HCT116 (cell line): ENCODE measurements at regions not wholly inside any gene's neighbourhood (a gene's known extent, or its start where the extent isn't known, plus 50 kb on each side); places are given as distances from the start of the nearest gene placed in this dataset.

ENCODE experiments used
- ATAC-seq: fragments of 200-7000 bp; cut with Tn5 transposase; 2 replicates; pipeline ENCODE4 v1.9.1; 2020; ENCODE audit warnings: mild to moderate bottlenecking, moderate library complexity
- BruUV-seq: library from RNA; stranded (reverse); fragments of 400-500 nt; replicated peaks from 2 replicates; lab custom pipeline; 2021; lab: Mats Ljungman, UMichigan
- CTCF ChIA-PET: fragments of 300-600 bp; sonication (Branson Sonifier 250); formaldehyde crosslinking; loops from one replicate; lab custom pipeline; 2021; ENCODE audit warnings: antibody characterized with exemption; lab: Charles Lee
- POLR2A ChIA-PET: fragments of 300-600, 350-600 bp; sonication (Branson Sonifier 250); formaldehyde crosslinking; loops from one replicate; lab custom pipeline; 2021; ENCODE audit warnings: antibody characterized with exemption; lab: Charles Lee
- RAD21 ChIA-PET, 2 experiments: fragments of 300-600 bp; sonication (Branson Sonifier 250); formaldehyde crosslinking; loops; one replicate each; lab custom pipeline; 2023; ENCODE audit warnings: low total read pairs in 2 of 2; ENCODE audit not compliant: uncharacterized antibody in 2 of 2, unreplicated experiment in 2 of 2, low non-redundant PET in 1 of 2; lab: Charles Lee
- DNase-seq: peaks from one replicate; pipeline ENCODE4 v3.0.0-alpha.2; 2010; ENCODE audit warnings: low read depth, low spot score
- H2AFZ ChIP-seq: fragments of 200-600 bp; shearing (Covaris generic), sonication (generic); 2 replicates; pipeline ENCODE4 v1.6.1; 2017; ENCODE audit warnings: low read depth, mixed run types, mixed read lengths, antibody characterized with exemption, low read length; ENCODE audit not compliant: poor library complexity, severe bottlenecking
- H3K27ac ChIP-seq: 2 replicates; pipeline ENCODE4 v1.5.1; 2012; ENCODE audit warnings: low read depth, low read length
- H3K27me3 ChIP-seq: fragments of 200-600 bp; sonication (generic); 2 replicates; pipeline ENCODE4 v1.6.1; 2016; ENCODE audit warnings: mixed run types, low read length, mixed read lengths; ENCODE audit not compliant: insufficient read depth
- H3K36me3 ChIP-seq, 2 experiments: fragments of 200-500 bp in 1 of 2; fragments of 200-600 bp in 1 of 2; sonication (Bioruptor generic) in 1 of 2; sonication (generic) in 1 of 2; 2 replicates each; pipeline versions ENCODE4 v1.5.1 to v1.6.1; 2014 to 2016; ENCODE audit warnings: low read length in 2 of 2, inconsistent platforms in 1 of 2, mixed read lengths in 1 of 2, mixed run types in 1 of 2; ENCODE audit not compliant: insufficient read depth in 2 of 2, control insufficient read depth in 1 of 2
- H3K4me1 ChIP-seq, 2 experiments: fragments of 200-600 bp in 1 of 2; sonication (generic) in 1 of 2; 2 replicates each; pipeline versions ENCODE4 v1.5.1 to v1.6.1; 2012 to 2017; ENCODE audit warnings: low read length in 2 of 2, inconsistent platforms in 1 of 2, mild to moderate bottlenecking in 1 of 2, mixed read lengths in 1 of 2, mixed run types in 1 of 2, moderate library complexity in 1 of 2; ENCODE audit not compliant: insufficient read depth in 2 of 2, control insufficient read depth in 1 of 2
- H3K4me2 ChIP-seq: fragments of 200-600 bp; sonication (generic); 2 replicates; pipeline ENCODE4 v1.6.1; 2017; ENCODE audit warnings: mixed run types, low read length, mixed read lengths
- H3K4me3 ChIP-seq, 2 experiments: fragments of 200-600 bp in 1 of 2; sonication (generic) in 1 of 2; replicated peaks in 1 of 2; 2 replicates each; pipeline ENCODE4 v1.5.1; 2011 to 2016; ENCODE audit warnings: low read length in 2 of 2, control low read depth in 1 of 2, low read depth in 1 of 2, mild to moderate bottlenecking in 1 of 2, mixed read lengths in 1 of 2, mixed run types in 1 of 2
- H3K79me2 ChIP-seq: fragments of 200-600 bp; sonication (generic); 2 replicates; pipeline ENCODE4 v1.6.1; 2017; ENCODE audit warnings: mild to moderate bottlenecking, mixed run types, low read length, moderate library complexity, mixed read lengths; ENCODE audit not compliant: insufficient read depth
- H3K9ac ChIP-seq: fragments of 200-600 bp; sonication (generic); 2 replicates; pipeline ENCODE4 v1.6.1; 2016; ENCODE audit warnings: low read length, mixed read lengths
- H3K9me2 ChIP-seq: fragments of 200-600 bp; sonication (generic), shearing (Covaris generic); 2 replicates; pipeline ENCODE4 v1.6.1; 2017; ENCODE audit warnings: mixed run types, mild to moderate bottlenecking, moderate library complexity; ENCODE audit not compliant: insufficient read depth
- H3K9me3 ChIP-seq, 2 experiments: fragments of 200-500 bp in 1 of 2; fragments of 200-600 bp in 1 of 2; sonication (Bioruptor generic) in 1 of 2; sonication (generic) in 1 of 2; 2 replicates each; pipeline ENCODE4 v1.6.1; 2014 to 2017; ENCODE audit warnings: low read length in 2 of 2, mixed read lengths in 2 of 2, inconsistent platforms in 1 of 2, low read depth in 1 of 2, mild to moderate bottlenecking in 1 of 2, mixed run types in 1 of 2, moderate library complexity in 1 of 2; ENCODE audit not compliant: control insufficient read depth in 1 of 2, insufficient read depth in 1 of 2
- H4K20me1 ChIP-seq: fragments of 200-600 bp; sonication (generic), shearing (Covaris generic); 2 replicates; pipeline ENCODE4 v1.6.1; 2017; ENCODE audit warnings: mixed run types, mild to moderate bottlenecking, moderate library complexity; ENCODE audit not compliant: insufficient read depth
- ATF3 ChIP-seq: IDR thresholded peaks from 2 replicates; pipeline ENCODE4 v1.6.1; 2012
- CBX3 ChIP-seq: IDR thresholded peaks from 2 replicates; pipeline ENCODE4 v1.6.1; 2012; ENCODE audit warnings: low read depth
- CEBPB ChIP-seq: IDR thresholded peaks from 2 replicates; pipeline ENCODE4 v1.6.1; 2012; ENCODE audit warnings: low read depth
- CTCF ChIP-seq, 3 experiments: fragments of 200-600 bp in 1 of 3; sonication (generic) in 1 of 3; IDR thresholded peaks in 2 of 3; conservative IDR thresholded peaks in 1 of 3; 2 replicates each; pipeline ENCODE4 v1.5.1; 2012 to 2017; ENCODE audit warnings: low read depth in 2 of 3, low read length in 2 of 3, antibody characterized with exemption in 1 of 3, borderline replicate concordance in 1 of 3, control low read depth in 1 of 3, mild to moderate bottlenecking in 1 of 3, mixed read lengths in 1 of 3, mixed run types in 1 of 3, moderate library complexity in 1 of 3; ENCODE audit not compliant: insufficient read depth in 1 of 3
- EGR1 ChIP-seq: IDR thresholded peaks from 2 replicates; pipeline ENCODE4 v1.6.1; 2012; ENCODE audit warnings: low read depth
- ELF1 ChIP-seq: IDR thresholded peaks from 2 replicates; pipeline ENCODE4 v1.6.1; 2012; ENCODE audit warnings: low read depth, borderline replicate concordance
- EZH2phosphoT487 ChIP-seq: fragments of 200-600 bp; IDR thresholded peaks from 2 replicates; pipeline ENCODE4 v1.6.1; 2018; ENCODE audit warnings: antibody characterized with exemption, borderline replicate concordance
- FOSL1 ChIP-seq: IDR thresholded peaks from 2 replicates; pipeline ENCODE4 v1.6.1; 2012; ENCODE audit warnings: low read depth
- MAX ChIP-seq: IDR thresholded peaks from 2 replicates; pipeline ENCODE4 v1.6.1; 2012
- POLR2A ChIP-seq: IDR thresholded peaks from 2 replicates; pipeline ENCODE4 v1.7.0; 2011; ENCODE audit warnings: borderline replicate concordance; ENCODE audit not compliant: insufficient read depth, insufficient read length; ENCODE audit errors: extremely low read depth
- POLR2AphosphoS5 ChIP-seq: IDR thresholded peaks from 2 replicates; pipeline ENCODE4 v1.6.1; 2011; ENCODE audit warnings: mild to moderate bottlenecking, low read depth, low read length, moderate library complexity
- RAD21 ChIP-seq: IDR thresholded peaks from 2 replicates; pipeline ENCODE4 v1.6.1; 2012; ENCODE audit warnings: low read depth, mild to moderate bottlenecking
- REST ChIP-seq: IDR thresholded peaks from 2 replicates; pipeline ENCODE4 v1.6.1; 2012; ENCODE audit warnings: low read depth
- SIN3A ChIP-seq: IDR thresholded peaks from 2 replicates; pipeline ENCODE4 v1.6.1; 2012; ENCODE audit warnings: low read depth
- SP1 ChIP-seq: IDR thresholded peaks from 2 replicates; pipeline ENCODE4 v1.6.1; 2012; ENCODE audit warnings: low read depth
- SRF ChIP-seq: IDR thresholded peaks from 2 replicates; pipeline ENCODE4 v1.6.1; 2012; ENCODE audit warnings: low read depth
- TCF7L2 ChIP-seq: IDR thresholded peaks from 2 replicates; pipeline ENCODE4 v1.7.0; 2011; ENCODE audit warnings: borderline replicate concordance, inconsistent platforms; ENCODE audit not compliant: insufficient read depth, insufficient read length; ENCODE audit errors: extremely low read depth
- YY1 ChIP-seq: IDR thresholded peaks from 2 replicates; pipeline ENCODE4 v1.6.1; 2011; ENCODE audit warnings: low read length, low read depth, moderate library complexity, mild to moderate bottlenecking; ENCODE audit not compliant: insufficient replicate concordance; ENCODE audit errors: extremely low read depth
- ZFX ChIP-seq: fragments of 450-650 bp; IDR thresholded peaks from 2 replicates; pipeline ENCODE4 v1.6.1; 2017
- intact Hi-C: fragments of 100-400 bp; cut with micrococcal nuclease; formaldehyde crosslinking; loops from 2 replicates; pipeline ENCODE4 v1.10.0; 2022

- Histone ChIP-seq H3K4me2 (no peak overlapping the region), H4K20me1 (no peaks in the 10 kb centered on the region), H3K4me3 (no peak overlapping the region), H3K9me2 (no peaks in the 10 kb centered on the region), H3K36me3 (no peaks in the 10 kb centered on the region), H3K9ac (no peak overlapping the region), H2AFZ (no peak overlapping the region), H3K9me3 (peaks cover 8 to 14% of the 10 kb centered on the region in 2 experiments; a peak in 2 of 4 replicates), H3K27me3 (no peaks in the 10 kb centered on the region), H3K4me1 (no peaks in the 10 kb centered on the region), H3K27ac (no peak overlapping the region), H3K79me2 (no peaks in the 10 kb centered on the region)
- POLR2A ChIA-PET = no interaction called here
- ATAC-seq = no peak
- RAD21 ChIA-PET = no interaction called here
- no TSS peak for BruUV-seq
- intact Hi-C loops = no loop called here
- CTCF ChIA-PET = no interaction called here
- no peak for TF ChIP-seq SRF
- TF ChIP-seq POLR2A = no peak
- TF ChIP-seq RAD21 = no peak
- no peak for TF ChIP-seq CBX3
- TF ChIP-seq EZH2phosphoT487 = no peak
- TF ChIP-seq MAX = no peak
- no peak for TF ChIP-seq SP1
- no peak for TF ChIP-seq ZFX
- TF ChIP-seq EGR1 = no peak
- no peak for TF ChIP-seq CTCF (IDR thresholded peaks at IDR 0.05 in 2 of 3, conservative IDR thresholded peaks at IDR 0.05 in 1 of 3; ENCODE audit: borderline replicate concordance in 1 of 3, insufficient read depth in 1 of 3, low read depth in 2 of 3, low read length in 2 of 3)
- TF ChIP-seq FOSL1 = no peak
- no peak for TF ChIP-seq CEBPB
- TF ChIP-seq ATF3 = no peak
- TF ChIP-seq TCF7L2 = no peak
- no peak for TF ChIP-seq YY1
- TF ChIP-seq REST = no peak
- TF ChIP-seq SIN3A = no peak
- no peak for TF ChIP-seq POLR2AphosphoS5
- TF ChIP-seq ELF1 = no peak
- DNase-seq = no peak
Measured at GRCh38 chr7:69192134-69192533, 406.1 kb upstream of the AUTS2 start.
